Neural cell (in vitro differentiated cells): ENCODE measurements at regions not wholly inside any gene's neighbourhood (a gene's known extent, or its start where the extent isn't known, plus 50 kb on each side); places are given as distances from the start of the nearest gene placed in this dataset.

ENCODE experiments used
- EP300 ChIP-seq: fragments of 450-650 bp; conservative IDR thresholded peaks from 2 replicates; pipeline ENCODE4 v1.6.1; 2014; ENCODE audit warnings: antibody characterized with exemption, mild to moderate bottlenecking, moderate library complexity; ENCODE audit not compliant: poor library complexity, severe bottlenecking
- EZH2 ChIP-seq: fragments of 200-600, 300-800 bp; shearing (Covaris generic), sonication (generic); IDR thresholded peaks from 2 replicates; pipeline ENCODE4 v1.6.1; 2014; ENCODE audit warnings: antibody characterized with exemption, low read length, borderline replicate concordance, mild to moderate bottlenecking; ENCODE audit not compliant: insufficient read depth, poor library complexity, severe bottlenecking
- POLR2AphosphoS5 ChIP-seq: IDR thresholded peaks from 2 replicates; pipeline ENCODE4 v1.6.1; 2012
- RAD21 ChIP-seq: fragments of 450-650 bp; conservative IDR thresholded peaks from 2 replicates; pipeline ENCODE4 v1.6.1; 2014; ENCODE audit warnings: antibody characterized with exemption, mild to moderate bottlenecking, moderate library complexity
- TAF1 ChIP-seq: IDR thresholded peaks from 2 replicates; pipeline ENCODE4 v1.6.1; 2012; ENCODE audit warnings: low read depth
- TF ChIP-seq, protein P1 (sequence below): fragments of 450-650 bp; IDR thresholded peaks from 2 replicates; pipeline ENCODE4 v1.5.1; 2014; ENCODE audit warnings: antibody characterized with exemption, mild to moderate bottlenecking, moderate library complexity; ENCODE audit not compliant: poor library complexity, severe bottlenecking
- TF ChIP-seq, protein P2 (sequence below): IDR thresholded peaks from 2 replicates; pipeline ENCODE4 v1.6.1; 2012; ENCODE audit warnings: borderline replicate concordance

DNA sequence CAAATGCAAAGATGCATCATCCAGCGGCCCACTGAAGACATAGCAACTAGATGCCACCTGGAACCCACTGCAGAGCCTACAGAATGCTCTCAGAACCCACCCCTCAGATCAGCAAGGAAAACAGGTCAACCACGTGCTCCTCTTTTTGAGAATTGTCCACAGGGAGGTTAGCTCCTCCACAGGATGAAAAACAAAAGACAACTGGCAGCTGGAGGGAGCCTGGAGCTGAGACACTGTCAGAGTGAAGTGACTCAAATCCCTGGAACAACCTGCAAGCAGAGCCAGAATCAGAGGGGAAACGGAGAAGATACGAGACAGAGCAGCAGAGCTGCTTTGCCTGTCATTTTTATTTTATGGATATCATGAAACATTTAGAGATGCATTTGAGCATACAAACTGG lies 277.6 kb downstream of the GASK1B start:
- TF ChIP-seq, protein P1, sequence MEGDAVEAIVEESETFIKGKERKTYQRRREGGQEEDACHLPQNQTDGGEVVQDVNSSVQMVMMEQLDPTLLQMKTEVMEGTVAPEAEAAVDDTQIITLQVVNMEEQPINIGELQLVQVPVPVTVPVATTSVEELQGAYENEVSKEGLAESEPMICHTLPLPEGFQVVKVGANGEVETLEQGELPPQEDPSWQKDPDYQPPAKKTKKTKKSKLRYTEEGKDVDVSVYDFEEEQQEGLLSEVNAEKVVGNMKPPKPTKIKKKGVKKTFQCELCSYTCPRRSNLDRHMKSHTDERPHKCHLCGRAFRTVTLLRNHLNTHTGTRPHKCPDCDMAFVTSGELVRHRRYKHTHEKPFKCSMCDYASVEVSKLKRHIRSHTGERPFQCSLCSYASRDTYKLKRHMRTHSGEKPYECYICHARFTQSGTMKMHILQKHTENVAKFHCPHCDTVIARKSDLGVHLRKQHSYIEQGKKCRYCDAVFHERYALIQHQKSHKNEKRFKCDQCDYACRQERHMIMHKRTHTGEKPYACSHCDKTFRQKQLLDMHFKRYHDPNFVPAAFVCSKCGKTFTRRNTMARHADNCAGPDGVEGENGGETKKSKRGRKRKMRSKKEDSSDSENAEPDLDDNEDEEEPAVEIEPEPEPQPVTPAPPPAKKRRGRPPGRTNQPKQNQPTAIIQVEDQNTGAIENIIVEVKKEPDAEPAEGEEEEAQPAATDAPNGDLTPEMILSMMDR, result no peak
- TF ChIP-seq, protein P2, sequence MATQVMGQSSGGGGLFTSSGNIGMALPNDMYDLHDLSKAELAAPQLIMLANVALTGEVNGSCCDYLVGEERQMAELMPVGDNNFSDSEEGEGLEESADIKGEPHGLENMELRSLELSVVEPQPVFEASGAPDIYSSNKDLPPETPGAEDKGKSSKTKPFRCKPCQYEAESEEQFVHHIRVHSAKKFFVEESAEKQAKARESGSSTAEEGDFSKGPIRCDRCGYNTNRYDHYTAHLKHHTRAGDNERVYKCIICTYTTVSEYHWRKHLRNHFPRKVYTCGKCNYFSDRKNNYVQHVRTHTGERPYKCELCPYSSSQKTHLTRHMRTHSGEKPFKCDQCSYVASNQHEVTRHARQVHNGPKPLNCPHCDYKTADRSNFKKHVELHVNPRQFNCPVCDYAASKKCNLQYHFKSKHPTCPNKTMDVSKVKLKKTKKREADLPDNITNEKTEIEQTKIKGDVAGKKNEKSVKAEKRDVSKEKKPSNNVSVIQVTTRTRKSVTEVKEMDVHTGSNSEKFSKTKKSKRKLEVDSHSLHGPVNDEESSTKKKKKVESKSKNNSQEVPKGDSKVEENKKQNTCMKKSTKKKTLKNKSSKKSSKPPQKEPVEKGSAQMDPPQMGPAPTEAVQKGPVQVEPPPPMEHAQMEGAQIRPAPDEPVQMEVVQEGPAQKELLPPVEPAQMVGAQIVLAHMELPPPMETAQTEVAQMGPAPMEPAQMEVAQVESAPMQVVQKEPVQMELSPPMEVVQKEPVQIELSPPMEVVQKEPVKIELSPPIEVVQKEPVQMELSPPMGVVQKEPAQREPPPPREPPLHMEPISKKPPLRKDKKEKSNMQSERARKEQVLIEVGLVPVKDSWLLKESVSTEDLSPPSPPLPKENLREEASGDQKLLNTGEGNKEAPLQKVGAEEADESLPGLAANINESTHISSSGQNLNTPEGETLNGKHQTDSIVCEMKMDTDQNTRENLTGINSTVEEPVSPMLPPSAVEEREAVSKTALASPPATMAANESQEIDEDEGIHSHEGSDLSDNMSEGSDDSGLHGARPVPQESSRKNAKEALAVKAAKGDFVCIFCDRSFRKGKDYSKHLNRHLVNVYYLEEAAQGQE, result no peak
- TF ChIP-seq TAF1 (no peak), RAD21 (no peak), POLR2AphosphoS5 (no peak), EP300 (no peak), EZH2 (no peak)
